ENCODE measurements at regions not wholly inside any gene's neighbourhood (a gene's known extent, or its start where the extent isn't known, plus 50 kb on each side); places are given as distances from the start of the nearest gene placed in this dataset.

DNA sequence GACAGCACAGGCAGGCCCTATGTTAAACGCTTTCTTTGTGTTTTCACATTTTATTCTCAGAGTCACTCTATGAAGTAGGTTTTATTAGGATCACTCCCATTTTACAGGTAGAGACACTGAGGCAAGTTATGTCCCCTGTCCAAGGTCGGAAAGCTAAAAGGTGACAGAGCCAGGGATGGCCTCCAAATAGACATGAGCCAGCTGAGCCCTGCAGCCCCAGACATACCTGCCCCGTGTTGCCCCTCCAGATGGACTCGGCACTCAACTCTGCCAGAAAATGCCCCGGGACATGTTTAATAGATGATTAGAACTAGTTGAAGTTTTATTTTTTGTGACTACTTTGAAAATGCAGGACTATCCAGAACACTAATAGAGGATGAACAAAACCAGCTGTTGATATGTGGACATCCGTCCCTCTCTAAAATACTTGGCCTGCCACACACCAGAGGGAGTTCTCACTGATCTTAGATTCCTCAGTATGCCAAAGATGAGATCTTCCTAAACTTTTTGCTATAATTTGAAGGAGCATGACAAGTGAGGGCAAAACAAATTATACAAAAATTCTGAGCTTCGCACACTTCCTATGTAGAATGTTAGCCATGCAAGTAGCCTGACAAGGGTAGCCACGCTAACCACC, 258.6 kb upstream of the ADAMTS16 start:
- no peak overlapping the region for H3K27ac ChIP-seq
- no peak for DNase-seq
- TF ChIP-seq, protein P1, sequence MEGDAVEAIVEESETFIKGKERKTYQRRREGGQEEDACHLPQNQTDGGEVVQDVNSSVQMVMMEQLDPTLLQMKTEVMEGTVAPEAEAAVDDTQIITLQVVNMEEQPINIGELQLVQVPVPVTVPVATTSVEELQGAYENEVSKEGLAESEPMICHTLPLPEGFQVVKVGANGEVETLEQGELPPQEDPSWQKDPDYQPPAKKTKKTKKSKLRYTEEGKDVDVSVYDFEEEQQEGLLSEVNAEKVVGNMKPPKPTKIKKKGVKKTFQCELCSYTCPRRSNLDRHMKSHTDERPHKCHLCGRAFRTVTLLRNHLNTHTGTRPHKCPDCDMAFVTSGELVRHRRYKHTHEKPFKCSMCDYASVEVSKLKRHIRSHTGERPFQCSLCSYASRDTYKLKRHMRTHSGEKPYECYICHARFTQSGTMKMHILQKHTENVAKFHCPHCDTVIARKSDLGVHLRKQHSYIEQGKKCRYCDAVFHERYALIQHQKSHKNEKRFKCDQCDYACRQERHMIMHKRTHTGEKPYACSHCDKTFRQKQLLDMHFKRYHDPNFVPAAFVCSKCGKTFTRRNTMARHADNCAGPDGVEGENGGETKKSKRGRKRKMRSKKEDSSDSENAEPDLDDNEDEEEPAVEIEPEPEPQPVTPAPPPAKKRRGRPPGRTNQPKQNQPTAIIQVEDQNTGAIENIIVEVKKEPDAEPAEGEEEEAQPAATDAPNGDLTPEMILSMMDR (IDR thresholded peaks at IDR 0.05; ENCODE audit: low read depth, low read length, missing control alignments) = no peak
- in situ Hi-C loops (cut with HindIII; ENCODE audit: low pct_ligation_motif_present, low sequenced_read_pairs) = no loop called here
- no peaks in the 10 kb centered on the region for H3K27me3 ChIP-seq (replicated peaks)
- no peak overlapping the region for H3K4me3 ChIP-seq (ENCODE audit: low read depth, low read length)
- no peaks in the 10 kb centered on the region for H3K36me3 ChIP-seq (replicated peaks)

DNA sequence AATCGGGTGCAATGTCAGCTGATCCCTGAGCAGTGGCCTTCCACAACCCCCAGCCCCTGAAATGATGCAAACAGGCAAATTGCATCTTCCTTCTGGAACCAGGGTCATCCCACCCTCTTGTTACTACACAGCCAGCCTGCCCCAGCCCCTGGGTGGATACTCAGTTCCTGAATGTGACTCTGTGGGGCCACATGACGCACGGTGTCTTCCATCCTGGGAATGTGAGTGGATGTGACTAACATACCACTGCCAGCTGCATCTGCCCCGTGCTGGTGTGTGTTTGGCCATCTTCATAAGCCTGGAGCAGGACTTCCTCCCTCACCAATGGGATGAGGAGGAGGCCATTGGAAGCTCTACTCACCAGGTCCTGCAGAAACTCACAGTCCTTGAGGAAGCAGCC, 257.9 kb upstream of the ADAMTS16 start:
- in situ Hi-C loops (cut with HindIII; ENCODE audit: low pct_ligation_motif_present, low sequenced_read_pairs) = no loop called here
- DNase-seq = no peak
- Histone ChIP-seq H3K4me3 (ENCODE audit: low read depth, low read length) (no peak overlapping the region), H3K27ac (no peak overlapping the region), H3K36me3 (replicated peaks) (no peaks in the 10 kb centered on the region), H3K27me3 (replicated peaks) (no peaks in the 10 kb centered on the region)
- TF ChIP-seq, protein P1 (IDR thresholded peaks at IDR 0.05; ENCODE audit: low read depth, low read length, missing control alignments) = no peak

DNA sequence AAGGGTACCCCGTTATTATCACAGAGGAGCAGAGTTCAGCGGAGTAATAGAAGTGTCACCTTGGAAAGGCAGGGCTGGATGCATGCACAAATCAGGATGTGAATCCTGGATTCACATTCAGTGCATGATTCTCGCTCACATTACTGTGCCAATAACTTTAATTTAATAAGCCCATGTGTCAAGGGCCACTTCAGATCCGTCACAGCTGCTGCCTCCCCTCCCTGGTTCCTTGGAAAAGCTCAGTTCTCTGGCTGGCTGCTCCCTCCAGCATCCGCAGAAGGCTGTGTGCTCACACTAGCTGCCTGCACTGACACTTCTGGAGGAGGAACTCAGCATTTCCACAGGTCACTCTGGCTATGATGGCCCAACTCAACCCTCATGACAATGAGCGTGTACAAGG, 256.8 kb upstream of the ADAMTS16 start:
- no peak overlapping the region for H3K4me3 ChIP-seq (ENCODE audit: low read depth, low read length)
- no peak overlapping the region for H3K27ac ChIP-seq
- in situ Hi-C loops (cut with HindIII; ENCODE audit: low pct_ligation_motif_present, low sequenced_read_pairs) = no loop called here
- TF ChIP-seq, protein P1 (IDR thresholded peaks at IDR 0.05; ENCODE audit: low read depth, low read length, missing control alignments) = no peak
- no peaks in the 10 kb centered on the region for H3K36me3 ChIP-seq (replicated peaks)
- no peaks in the 10 kb centered on the region for H3K27me3 ChIP-seq (replicated peaks)
- no peak for DNase-seq

DNA sequence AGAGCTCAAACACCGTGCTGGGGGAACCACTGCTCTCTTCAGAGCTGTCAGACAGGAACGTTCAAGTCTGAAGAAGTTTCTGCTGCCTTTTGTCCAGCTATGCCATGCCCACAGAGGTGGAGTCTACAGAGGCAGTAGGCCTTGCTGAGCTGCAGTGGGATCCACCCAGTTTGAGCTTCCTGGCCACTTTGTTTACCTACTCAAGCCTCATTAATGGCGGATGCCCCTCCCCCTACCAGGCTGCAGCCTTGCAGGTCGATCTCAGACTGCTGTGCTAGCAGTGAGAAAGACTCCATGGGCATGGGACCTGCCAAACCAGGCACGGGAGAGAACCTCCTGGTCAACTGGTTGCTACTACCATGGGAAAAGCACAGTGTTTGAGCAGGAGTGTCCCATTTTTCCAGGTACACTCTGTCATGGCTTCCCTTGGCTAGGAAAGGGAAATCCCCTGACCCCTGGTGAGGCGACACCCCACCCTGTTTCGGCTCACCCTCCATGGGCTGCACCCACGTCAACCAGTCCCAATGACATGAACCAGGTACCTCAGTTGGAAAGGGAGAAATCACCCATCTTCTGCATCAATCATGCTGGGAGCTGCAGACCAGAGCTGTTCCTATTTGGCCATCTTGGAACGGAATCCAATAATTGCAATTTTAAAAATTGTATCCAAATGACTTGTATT, 246.9 kb upstream of the ADAMTS16 start:
- DNase-seq = no peak
- H3K36me3 ChIP-seq (replicated peaks) = no peaks in the 10 kb centered on the region
- TF ChIP-seq, protein P1 (IDR thresholded peaks at IDR 0.05; ENCODE audit: low read depth, low read length, missing control alignments) = no peak
- H3K27ac ChIP-seq = no peak overlapping the region
- H3K4me3 ChIP-seq (ENCODE audit: low read depth, low read length) = no peak overlapping the region
- in situ Hi-C loops (cut with HindIII; ENCODE audit: low pct_ligation_motif_present, low sequenced_read_pairs) = no loop called here
- H3K27me3 ChIP-seq (replicated peaks) = no peaks in the 10 kb centered on the region

DNA sequence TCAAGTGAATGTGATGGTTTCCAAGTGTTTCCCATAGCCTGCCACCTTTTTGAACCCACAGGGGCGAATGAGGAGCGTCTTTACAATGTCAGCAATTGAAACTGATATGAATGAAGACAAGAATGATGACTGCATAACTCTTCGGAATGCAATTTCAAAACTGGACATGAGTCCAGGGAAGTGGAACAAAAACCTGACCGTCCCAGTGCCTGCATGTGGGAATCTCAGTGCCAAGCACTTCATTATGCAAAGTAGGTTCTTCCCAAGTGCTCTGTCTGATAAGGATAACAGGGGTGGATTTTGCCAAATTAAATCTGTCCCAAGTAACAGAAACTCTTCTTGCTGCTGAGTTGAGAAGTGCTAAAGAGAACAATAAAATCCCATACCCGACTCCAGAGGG, 243.8 kb upstream of the ADAMTS16 start:
- DNase-seq = no peak
- H3K36me3 ChIP-seq (replicated peaks) = no peaks in the 10 kb centered on the region
- H3K4me3 ChIP-seq (ENCODE audit: low read depth, low read length) = no peak overlapping the region
- H3K27ac ChIP-seq = no peak overlapping the region
- H3K27me3 ChIP-seq (replicated peaks) = no peaks in the 10 kb centered on the region
- in situ Hi-C loops (cut with HindIII; ENCODE audit: low pct_ligation_motif_present, low sequenced_read_pairs) = no loop called here
- TF ChIP-seq, protein P1 (IDR thresholded peaks at IDR 0.05; ENCODE audit: low read depth, low read length, missing control alignments) = no peak
